GM18868 (cell line): ENCODE measurements at regions not wholly inside any gene's neighbourhood (a gene's known extent, or its start where the extent isn't known, plus 50 kb on each side); places are given as distances from the start of the nearest gene placed in this dataset.
A peak's percentile ranks its signal among the peaks of the same experiment; 100 is the strongest.

Experiments
- ATAC-seq: cut with Tn5 transposase; IDR thresholded peaks from one replicate; pipeline ENCODE4 v1.9.1; 2021; ENCODE audit warnings: mild to moderate bottlenecking, moderate library complexity; ENCODE audit not compliant: unreplicated experiment

GRCh38 chr2:221100467-221101089 is 471.5 kb downstream of the EPHA4 start:
- ATAC-seq: no peak

GRCh38 chr2:221102896-221103688 is 469.0 kb downstream of the EPHA4 start:
- peak; percentile 50 for ATAC-seq

- ATAC-seq: no peak
Measured at GRCh38 chr2:221103930-221104329, 468.2 kb downstream of the EPHA4 start.

GRCh38 chr2:221104361-221104811 is 467.7 kb downstream of the EPHA4 start:
- peak; percentile 57 for ATAC-seq

GRCh38 chr2:221106241-221106640 is 465.9 kb downstream of the EPHA4 start:
- ATAC-seq: no peak

GRCh38 chr2:221107424-221107823 is 464.7 kb downstream of the EPHA4 start:
- ATAC-seq: no peak

- no peak for ATAC-seq
Measured at GRCh38 chr2:221109552-221109951, 462.6 kb downstream of the EPHA4 start.

GRCh38 chr2:221111739-221112138 is 460.4 kb downstream of the EPHA4 start:
- ATAC-seq: no peak

- no peak for ATAC-seq
Measured at GRCh38 chr2:221112744-221113143, 459.4 kb downstream of the EPHA4 start.

GRCh38 chr2:221115944-221116343 is 456.2 kb downstream of the EPHA4 start:
- no peak for ATAC-seq

GRCh38 chr2:221120643-221121042 is 451.5 kb downstream of the EPHA4 start:
- peak; percentile 87 for ATAC-seq

GRCh38 chr2:221123396-221123795 is 448.7 kb downstream of the EPHA4 start:
- ATAC-seq: no peak

- no peak for ATAC-seq
Measured at GRCh38 chr2:221124532-221125240, 447.4 kb downstream of the EPHA4 start.

- no peak for ATAC-seq
Measured at GRCh38 chr2:221125691-221126090, 446.4 kb downstream of the EPHA4 start.

GRCh38 chr2:221129657-221130056 is 442.4 kb downstream of the EPHA4 start:
- no peak for ATAC-seq

GRCh38 chr2:221130431-221130830 is 441.7 kb downstream of the EPHA4 start:
- ATAC-seq: no peak

GRCh38 chr2:221133941-221134340 is 438.2 kb downstream of the EPHA4 start:
- ATAC-seq: no peak

- no peak for ATAC-seq
Measured at GRCh38 chr2:221134718-221135117, 437.4 kb downstream of the EPHA4 start.

GRCh38 chr2:221135699-221136098 is 436.4 kb downstream of the EPHA4 start:
- no peak for ATAC-seq

- ATAC-seq: peak; percentile 49
Measured at GRCh38 chr2:221137385-221137784, 434.7 kb downstream of the EPHA4 start.

GRCh38 chr2:221142341-221142740 is 429.8 kb downstream of the EPHA4 start:
- ATAC-seq: no peak

GRCh38 chr2:221143231-221143630 is 428.9 kb downstream of the EPHA4 start:
- ATAC-seq: no peak
